Activated CD4-positive, alpha-beta T cell treated with anti-CD3 and anti-CD28 coated beads, Interleukin-2, amount 10 ng/mL, durations not matched to agents 24 days and 14 days (primary cell): ENCODE measurements at regions not wholly inside any gene's neighbourhood (a gene's known extent, or its start where the extent isn't known, plus 50 kb on each side); places are given as distances from the start of the nearest gene placed in this dataset.
"Not testable (repeated sequence)": the region's sequence is repeated elsewhere in the genome, so short reads cannot be mapped to it uniquely, and the experiment has no call there.

Experiments used
- DNase-seq: peaks from one replicate; pipeline ENCODE4 v3.0.0; 2022
- H3K27ac Mint-ChIP-seq: one replicate; pipeline ENCODE4 v1.8.0; 2022; ENCODE audit warnings: mild to moderate bottlenecking, mixed read lengths
- H3K27me3 Mint-ChIP-seq: one replicate; pipeline ENCODE4 v1.8.0; 2022; ENCODE audit warnings: mixed read lengths
- H3K36me3 Mint-ChIP-seq: one replicate; pipeline ENCODE4 v1.8.0; 2022; ENCODE audit warnings: low read depth, mild to moderate bottlenecking, mixed read lengths
- H3K4me1 Mint-ChIP-seq: one replicate; pipeline ENCODE4 v1.8.0; 2021; ENCODE audit warnings: mixed read lengths
- H3K4me3 Mint-ChIP-seq: one replicate; pipeline ENCODE4 v1.8.0; 2022; ENCODE audit warnings: mild to moderate bottlenecking, moderate library complexity, mixed read lengths
- H3K9me3 Mint-ChIP-seq: one replicate; pipeline ENCODE4 v1.8.0; 2021; ENCODE audit warnings: mixed read lengths
- intact Hi-C: fragments of 100-400 bp; cut with micrococcal nuclease; formaldehyde crosslinking; loops from one replicate; pipeline ENCODE4 v1.15.1; 2023

DNA sequence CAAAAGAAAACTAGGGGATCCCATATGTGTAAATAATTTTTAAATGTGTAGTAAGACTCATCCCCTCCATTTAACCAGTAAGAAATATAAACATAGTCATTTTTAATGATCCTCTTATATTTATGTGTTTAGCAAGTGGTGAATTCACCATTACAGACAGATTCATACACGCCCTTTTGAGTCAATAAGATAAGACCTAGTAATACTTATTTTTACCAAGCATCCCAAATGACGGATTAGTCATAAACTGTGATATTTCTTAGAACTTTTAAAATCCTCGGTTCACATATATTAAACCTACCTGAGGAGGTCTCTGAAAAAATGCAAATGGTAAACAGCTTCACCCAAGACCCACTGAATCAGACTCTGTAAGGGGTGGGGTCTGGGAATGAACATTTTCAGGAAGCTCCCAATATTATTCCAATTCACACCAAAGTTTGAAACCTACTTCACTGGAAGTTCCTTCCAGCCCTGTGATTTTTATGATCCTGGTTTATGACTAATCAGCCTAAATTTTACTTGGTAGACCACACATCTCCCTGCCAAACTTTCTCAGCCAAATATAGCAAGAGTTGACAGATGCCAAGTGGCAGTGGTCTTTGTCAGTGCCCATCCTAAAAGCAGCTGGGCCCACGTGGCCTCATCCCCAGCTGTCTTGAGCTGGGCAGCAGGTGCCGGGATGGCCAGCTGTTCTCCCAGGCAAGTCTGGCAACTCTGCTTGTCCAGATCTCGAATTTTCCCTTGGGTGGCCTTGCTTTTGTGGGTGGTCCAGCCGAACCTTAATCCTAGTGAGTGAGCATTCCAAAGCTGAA is 559.0 kb upstream of the RGMB start:
- peaks cover 3% of the 10 kb centered on the region for H3K4me1 Mint-ChIP-seq
- no peak for DNase-seq
- H3K4me3 Mint-ChIP-seq, result no peak overlapping the region
- H3K36me3 Mint-ChIP-seq, result no peaks in the 10 kb centered on the region
- intact Hi-C loops, result no loop called here
- H3K27me3 Mint-ChIP-seq, result no peaks in the 10 kb centered on the region
- no peaks in the 10 kb centered on the region for H3K9me3 Mint-ChIP-seq
- no peak overlapping the region for H3K27ac Mint-ChIP-seq

DNA sequence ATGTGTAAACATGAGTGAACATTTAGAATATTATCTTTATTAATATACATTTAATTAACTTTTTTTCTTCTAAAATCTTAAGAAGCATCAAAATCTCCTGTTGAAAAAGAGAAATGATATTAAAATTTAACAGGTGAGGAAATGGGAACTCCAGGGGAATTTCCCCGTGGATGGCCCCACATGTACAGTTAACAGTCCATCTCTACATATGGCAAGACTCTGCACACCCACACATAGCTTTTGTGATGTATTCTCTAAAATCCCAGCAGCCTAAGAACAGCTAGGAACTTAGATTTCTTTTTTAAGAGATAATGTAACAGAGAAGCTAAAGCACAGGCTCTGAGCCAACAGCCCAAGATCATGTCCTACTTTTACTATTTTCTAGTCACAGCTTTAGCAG is 556.3 kb upstream of the RGMB start:
- Mint-ChIP-seq H3K27me3 (no peaks in the 10 kb centered on the region), H3K9me3 (no peaks in the 10 kb centered on the region), H3K4me1 (peaks cover 3% of the 10 kb centered on the region), H3K36me3 (no peaks in the 10 kb centered on the region), H3K27ac (no peak overlapping the region), H3K4me3 (no peak overlapping the region)
- intact Hi-C loops, result no loop called here
- DNase-seq, result no peak

DNA sequence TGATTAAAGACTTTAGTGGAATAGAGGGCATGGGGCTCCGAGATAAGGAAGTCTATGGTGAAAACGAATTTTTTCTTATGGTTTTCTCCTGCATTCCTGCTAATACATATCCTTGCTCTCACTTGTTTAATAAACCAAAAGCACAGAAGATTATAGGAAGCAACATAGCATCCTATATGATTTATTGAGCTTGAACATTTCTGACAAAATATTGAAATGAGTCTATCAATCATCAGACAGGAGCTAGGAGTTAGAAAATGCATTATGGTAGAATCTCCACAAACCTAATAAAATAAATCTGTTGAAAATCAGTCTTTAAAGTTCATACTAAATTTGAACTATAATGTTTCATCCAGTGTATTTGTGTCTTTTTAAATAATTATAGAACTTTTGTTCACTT is 554.6 kb upstream of the RGMB start:
- Mint-ChIP-seq H3K27ac (no peak overlapping the region), H3K27me3 (no peaks in the 10 kb centered on the region), H3K4me3 (no peak overlapping the region), H3K4me1 (peaks cover 3% of the 10 kb centered on the region), H3K9me3 (no peaks in the 10 kb centered on the region), H3K36me3 (no peaks in the 10 kb centered on the region)
- intact Hi-C loops, result no loop called here
- DNase-seq, result no peak

DNA sequence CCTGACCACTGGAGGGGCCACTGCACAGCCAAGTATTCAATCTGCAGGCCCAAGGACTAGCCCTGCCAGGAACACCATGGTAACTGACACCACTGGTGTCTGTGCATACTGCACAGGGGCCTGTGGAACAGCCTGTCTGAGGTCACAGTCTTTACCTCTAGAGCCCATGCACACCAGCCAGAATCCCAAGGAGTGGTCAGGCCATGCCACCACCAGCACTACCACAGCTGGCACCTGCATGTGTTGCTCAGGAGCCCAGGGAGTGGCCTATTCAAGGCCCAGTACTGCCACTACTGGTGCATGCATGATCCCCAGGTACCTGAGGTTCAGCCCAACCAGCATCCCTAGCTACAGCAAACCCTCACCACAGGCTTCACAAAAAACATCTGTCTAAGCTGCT is 546.0 kb upstream of the RGMB start:
- H3K4me3 Mint-ChIP-seq, result no peak overlapping the region
- no peaks in the 10 kb centered on the region for H3K36me3 Mint-ChIP-seq
- no peak overlapping the region for H3K27ac Mint-ChIP-seq
- H3K27me3 Mint-ChIP-seq, result no peaks in the 10 kb centered on the region
- intact Hi-C loops, result no loop called here
- H3K9me3 Mint-ChIP-seq, result peaks cover 7% of the 10 kb centered on the region
- no peaks in the 10 kb centered on the region for H3K4me1 Mint-ChIP-seq
- DNase-seq, result no peak

DNA sequence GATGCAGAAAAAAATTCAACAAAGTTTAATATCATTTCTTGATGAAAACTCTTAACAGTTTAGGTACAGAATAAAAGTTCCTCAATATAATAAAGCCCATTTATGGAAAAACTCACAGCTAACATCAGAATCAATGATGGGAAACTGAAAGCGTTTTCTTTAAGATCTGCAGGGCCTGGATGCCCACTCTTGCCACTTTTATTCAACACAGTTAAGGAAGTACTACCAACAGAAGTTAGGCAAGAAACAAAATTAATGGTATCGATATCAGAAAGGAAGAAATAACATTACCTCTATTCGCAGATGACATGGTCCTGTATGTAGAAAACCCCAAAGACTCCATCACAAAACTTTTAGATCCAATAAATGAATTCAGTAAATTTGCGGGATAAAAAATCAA is 542.4 kb upstream of the RGMB start:
- intact Hi-C loops, result loop anchor here (10.0 kb wide), 1 partner anchor 544 kb away; the partner anchor contains the start of gene RGMB
- Mint-ChIP-seq H3K4me1 (no peaks in the 10 kb centered on the region), H3K27ac (no peak overlapping the region), H3K27me3 (no peaks in the 10 kb centered on the region), H3K9me3 (peaks cover 7% of the 10 kb centered on the region), H3K36me3 (no peaks in the 10 kb centered on the region), H3K4me3 (no peak overlapping the region)
- no peak for DNase-seq

DNA sequence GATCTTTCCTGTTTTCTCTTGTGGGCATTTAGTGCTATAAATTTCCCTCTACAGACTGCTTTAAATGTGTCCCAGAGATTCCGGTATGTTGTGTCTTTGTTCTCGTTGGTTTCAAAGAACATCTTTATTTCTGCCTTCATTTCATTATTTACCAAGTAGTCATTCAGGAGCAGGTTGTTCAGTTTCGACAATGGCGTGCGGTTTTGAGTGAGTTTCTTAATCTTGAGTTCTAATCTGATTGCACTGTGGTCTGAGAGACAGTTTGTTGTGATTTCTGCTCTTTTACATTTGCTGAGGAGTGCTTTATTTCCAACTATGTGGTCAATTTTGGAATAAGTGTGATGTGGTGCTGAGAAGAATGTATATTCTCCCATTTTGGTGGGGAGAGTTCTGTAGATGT is 535.7 kb upstream of the RGMB start:
- H3K4me3 Mint-ChIP-seq, H3K4me1 Mint-ChIP-seq, H3K36me3 Mint-ChIP-seq, H3K27me3 Mint-ChIP-seq, DNase-seq, H3K27ac Mint-ChIP-seq: not testable (repeated sequence)
- H3K9me3 Mint-ChIP-seq, result peaks cover 11% of the 10 kb centered on the region
- intact Hi-C loops, result loop anchor here (10.0 kb wide), 1 partner anchor 537 kb away; the partner anchor contains the start of gene RGMB

DNA sequence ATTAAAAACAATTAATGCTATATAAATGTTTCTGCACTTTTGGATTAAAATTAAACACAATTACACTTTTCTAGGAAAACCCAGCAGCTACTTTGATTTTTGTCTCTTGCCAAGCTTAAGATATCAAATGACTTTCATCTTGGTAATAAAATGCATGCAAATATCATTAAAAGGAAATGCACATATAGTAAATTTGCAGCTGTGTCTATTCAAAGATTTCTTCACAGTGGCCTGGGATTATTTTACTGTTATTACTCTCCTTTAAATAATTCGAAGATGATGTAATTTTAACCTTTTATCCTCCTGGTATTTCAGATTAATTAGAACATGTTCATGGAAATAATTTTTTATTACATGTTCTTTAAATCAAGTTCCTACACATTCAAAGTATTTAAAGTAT is 529.5 kb upstream of the RGMB start:
- H3K27me3 Mint-ChIP-seq, result no peaks in the 10 kb centered on the region
- no peak for DNase-seq
- no peaks in the 10 kb centered on the region for H3K4me1 Mint-ChIP-seq

DNA sequence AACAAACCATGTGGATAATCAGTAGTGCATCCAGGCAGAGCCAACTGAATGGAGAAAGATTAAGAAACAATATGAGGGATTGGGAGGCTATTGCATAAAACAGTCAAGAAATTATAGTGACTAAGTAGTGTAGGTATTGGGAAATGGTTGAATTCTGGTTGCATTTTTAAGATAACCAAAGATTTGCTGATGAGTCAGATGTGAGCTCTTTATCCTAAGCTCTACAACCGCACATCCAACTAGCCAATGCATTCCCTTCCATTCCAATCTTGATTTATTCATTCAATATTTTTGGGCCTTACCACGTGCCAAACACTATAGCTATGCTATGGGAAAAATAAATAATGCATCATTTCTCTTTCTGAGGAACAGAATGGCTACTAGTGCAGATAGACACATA is 524.5 kb upstream of the RGMB start:
- Mint-ChIP-seq H3K27ac (no peak overlapping the region), H3K36me3 (no peaks in the 10 kb centered on the region), H3K27me3 (no peaks in the 10 kb centered on the region), H3K9me3 (no peaks in the 10 kb centered on the region), H3K4me1 (no peaks in the 10 kb centered on the region), H3K4me3 (no peak overlapping the region)
- no peak for DNase-seq
- intact Hi-C loops, result no loop called here

More for the DNA sequence above, 529.5 kb upstream of the RGMB start:
- intact Hi-C loops, result no loop called here
- H3K9me3 Mint-ChIP-seq, result no peaks in the 10 kb centered on the region
- H3K27ac Mint-ChIP-seq, result no peak overlapping the region
- no peak overlapping the region for H3K4me3 Mint-ChIP-seq
- H3K36me3 Mint-ChIP-seq, result no peaks in the 10 kb centered on the region

DNA sequence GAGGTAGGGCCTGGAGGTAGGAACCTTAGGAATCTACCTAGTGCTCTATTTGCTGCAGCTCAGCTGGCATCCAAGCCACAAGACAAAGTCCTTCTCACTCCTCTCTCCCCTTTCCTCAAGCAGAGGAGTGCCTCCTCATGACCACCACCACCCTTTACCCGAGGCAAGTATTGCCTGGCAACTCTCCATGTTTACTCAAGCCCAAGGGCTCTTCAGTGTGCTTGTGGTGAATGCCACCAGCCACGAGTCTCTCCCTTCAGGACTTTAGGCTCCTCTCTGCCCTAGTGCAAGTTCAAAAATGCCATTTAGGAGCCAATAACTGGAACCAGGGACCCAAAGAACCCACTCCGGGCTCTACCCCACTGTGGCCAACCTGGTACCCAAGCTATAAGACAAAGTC is 514.5 kb upstream of the RGMB start:
- intact Hi-C loops, result no loop called here
- Mint-ChIP-seq H3K27ac (no peak overlapping the region), H3K36me3 (no peaks in the 10 kb centered on the region), H3K4me1 (no peaks in the 10 kb centered on the region), H3K9me3 (no peaks in the 10 kb centered on the region), H3K27me3 (no peaks in the 10 kb centered on the region), H3K4me3 (no peak overlapping the region)
- DNase-seq, result no peak

DNA sequence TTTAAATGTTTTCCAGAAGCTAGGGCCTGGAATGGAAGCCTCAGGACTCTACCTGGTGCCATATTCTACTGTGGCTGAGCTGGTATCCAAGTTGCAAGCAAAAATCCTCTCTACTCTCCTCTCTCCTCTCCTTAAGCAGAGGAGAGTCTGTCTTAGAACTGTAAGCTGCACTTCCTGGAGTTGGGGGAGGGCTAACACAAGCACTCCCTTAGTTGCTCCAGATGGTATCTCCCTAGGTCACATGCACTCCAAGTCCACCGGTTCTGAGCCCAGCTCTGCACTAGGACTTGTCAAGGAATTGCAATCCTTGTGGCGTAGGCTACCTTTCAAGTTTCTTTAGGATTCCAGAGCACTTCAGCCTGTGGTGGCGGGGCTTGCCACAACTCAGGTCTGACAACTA is 513.9 kb upstream of the RGMB start:
- Mint-ChIP-seq H3K4me3 (no peak overlapping the region), H3K9me3 (no peaks in the 10 kb centered on the region), H3K4me1 (no peaks in the 10 kb centered on the region), H3K27ac (no peak overlapping the region), H3K27me3 (no peaks in the 10 kb centered on the region), H3K36me3 (no peaks in the 10 kb centered on the region)
- intact Hi-C loops, result no loop called here
- DNase-seq, result no peak

DNA sequence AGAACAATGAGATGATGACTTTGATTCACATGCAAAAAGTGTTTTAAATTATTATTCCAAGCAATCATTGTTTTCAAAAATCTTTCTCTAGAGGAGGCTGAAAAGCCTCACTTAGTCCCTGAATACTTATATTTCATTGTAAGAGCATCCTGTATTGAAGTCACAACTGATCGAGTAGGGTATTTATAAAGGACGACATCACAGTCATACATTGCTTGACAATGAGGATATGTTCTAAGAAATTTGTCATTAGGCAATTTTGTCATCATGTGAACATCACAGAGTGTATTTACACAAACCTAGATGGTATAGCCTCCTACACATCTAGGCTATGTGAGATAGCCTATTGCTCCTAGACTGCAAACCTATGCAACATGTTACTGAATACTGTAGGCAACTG is 510.4 kb upstream of the RGMB start:
- Mint-ChIP-seq H3K4me1 (no peaks in the 10 kb centered on the region), H3K4me3 (no peak overlapping the region), H3K27ac (no peak overlapping the region), H3K27me3 (no peaks in the 10 kb centered on the region), H3K9me3 (no peaks in the 10 kb centered on the region), H3K36me3 (no peaks in the 10 kb centered on the region)
- intact Hi-C loops, result no loop called here
- no peak for DNase-seq

DNA sequence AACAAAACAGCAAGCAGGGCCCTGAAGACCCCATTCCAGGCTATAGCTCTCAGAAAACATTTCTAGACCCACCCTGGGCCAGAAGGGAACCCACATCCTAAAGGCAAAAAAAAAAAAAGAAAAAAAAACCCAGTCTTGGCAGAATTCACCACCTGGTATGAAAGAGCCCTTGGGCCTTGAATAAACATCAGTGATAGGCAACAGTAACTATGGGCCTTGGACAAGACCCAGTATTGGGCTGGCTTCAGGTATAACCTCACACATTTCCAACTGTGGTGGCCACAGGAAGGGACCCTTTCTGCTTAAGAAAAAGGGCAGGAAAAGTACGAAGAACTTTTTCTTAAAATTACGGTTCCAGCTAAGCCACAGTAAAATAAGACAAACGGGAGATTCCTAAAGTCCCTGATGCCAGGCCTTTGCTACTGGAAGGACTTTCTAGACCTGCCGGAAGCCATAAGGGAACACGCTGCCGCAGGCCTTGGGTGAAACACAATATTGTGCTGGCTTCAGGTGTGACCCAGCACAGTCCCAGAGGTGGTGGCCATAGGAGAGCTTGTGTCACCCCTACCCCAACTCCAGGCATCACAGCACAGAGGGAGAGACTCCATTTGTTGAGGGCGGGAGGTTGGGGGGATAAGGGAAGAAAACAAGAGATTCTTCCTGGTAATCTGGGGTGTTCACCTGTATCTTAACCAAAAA is 505.2 kb upstream of the RGMB start:
- Mint-ChIP-seq H3K27me3 (no peaks in the 10 kb centered on the region), H3K9me3 (no peaks in the 10 kb centered on the region), H3K4me3 (no peak overlapping the region), H3K36me3 (no peaks in the 10 kb centered on the region), H3K4me1 (no peaks in the 10 kb centered on the region), H3K27ac (no peak overlapping the region)
- no peak for DNase-seq
- intact Hi-C loops, result no loop called here

DNA sequence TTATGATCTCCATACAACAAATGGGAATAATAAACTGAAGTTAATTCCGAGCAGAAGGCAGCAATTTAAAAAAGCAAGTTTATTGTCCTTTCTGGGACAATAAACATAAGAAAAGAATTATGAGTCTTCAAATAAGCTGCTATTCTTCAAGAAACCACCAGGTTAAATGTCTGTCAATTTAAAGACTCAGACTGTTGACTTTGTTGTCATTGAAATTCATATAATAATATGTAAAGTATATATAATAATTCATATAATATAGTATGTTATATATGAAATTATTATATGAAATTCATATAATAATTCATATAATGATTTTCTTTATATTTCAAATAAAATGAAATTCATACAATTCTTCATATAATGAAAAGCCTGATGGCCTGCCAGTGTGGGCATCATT is 497.5 kb upstream of the RGMB start:
- no peaks in the 10 kb centered on the region for H3K9me3 Mint-ChIP-seq
- DNase-seq, result no peak
- intact Hi-C loops, result no loop called here

DNA sequence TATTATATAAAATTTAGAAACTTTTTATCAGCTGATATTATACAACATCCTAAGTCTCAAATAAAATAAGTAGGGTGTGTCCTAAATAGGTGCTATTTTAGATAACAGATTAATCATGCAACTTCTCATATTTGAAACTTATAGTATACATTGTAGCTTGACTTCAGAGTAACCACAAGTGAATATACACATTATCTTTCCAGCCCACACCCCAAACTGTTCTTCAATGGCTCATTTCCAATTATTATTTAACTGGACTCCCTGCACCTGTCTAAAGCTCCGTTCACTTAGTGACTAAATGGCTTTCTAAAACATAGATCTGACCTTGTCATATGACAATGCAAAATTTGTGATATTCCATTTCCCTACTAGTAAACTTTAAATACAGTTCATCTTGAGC is 490.9 kb upstream of the RGMB start:
- H3K4me3 Mint-ChIP-seq, result no peak overlapping the region
- no peaks in the 10 kb centered on the region for H3K36me3 Mint-ChIP-seq
- no peak overlapping the region for H3K27ac Mint-ChIP-seq
- H3K27me3 Mint-ChIP-seq, result no peaks in the 10 kb centered on the region
- intact Hi-C loops, result no loop called here
- H3K4me1 Mint-ChIP-seq, result no peaks in the 10 kb centered on the region
- no peak for DNase-seq
- H3K9me3 Mint-ChIP-seq, result no peaks in the 10 kb centered on the region

More for the DNA sequence above, 497.5 kb upstream of the RGMB start:
- Mint-ChIP-seq H3K36me3 (no peaks in the 10 kb centered on the region), H3K4me1 (no peaks in the 10 kb centered on the region), H3K27me3 (no peaks in the 10 kb centered on the region), H3K27ac (no peak overlapping the region), H3K4me3 (no peak overlapping the region)
